ENCODE measurements at regions not wholly inside any gene's neighbourhood (a gene's known extent, or its start where the extent isn't known, plus 50 kb on each side); places are given as distances from the start of the nearest gene placed in this dataset.

GRCh38 chr2:57050007-57050406 lies 866.2 kb downstream of the CCDC85A start:
- TF ChIP-seq, protein P1, sequence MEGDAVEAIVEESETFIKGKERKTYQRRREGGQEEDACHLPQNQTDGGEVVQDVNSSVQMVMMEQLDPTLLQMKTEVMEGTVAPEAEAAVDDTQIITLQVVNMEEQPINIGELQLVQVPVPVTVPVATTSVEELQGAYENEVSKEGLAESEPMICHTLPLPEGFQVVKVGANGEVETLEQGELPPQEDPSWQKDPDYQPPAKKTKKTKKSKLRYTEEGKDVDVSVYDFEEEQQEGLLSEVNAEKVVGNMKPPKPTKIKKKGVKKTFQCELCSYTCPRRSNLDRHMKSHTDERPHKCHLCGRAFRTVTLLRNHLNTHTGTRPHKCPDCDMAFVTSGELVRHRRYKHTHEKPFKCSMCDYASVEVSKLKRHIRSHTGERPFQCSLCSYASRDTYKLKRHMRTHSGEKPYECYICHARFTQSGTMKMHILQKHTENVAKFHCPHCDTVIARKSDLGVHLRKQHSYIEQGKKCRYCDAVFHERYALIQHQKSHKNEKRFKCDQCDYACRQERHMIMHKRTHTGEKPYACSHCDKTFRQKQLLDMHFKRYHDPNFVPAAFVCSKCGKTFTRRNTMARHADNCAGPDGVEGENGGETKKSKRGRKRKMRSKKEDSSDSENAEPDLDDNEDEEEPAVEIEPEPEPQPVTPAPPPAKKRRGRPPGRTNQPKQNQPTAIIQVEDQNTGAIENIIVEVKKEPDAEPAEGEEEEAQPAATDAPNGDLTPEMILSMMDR (IDR thresholded peaks at IDR 0.05; ENCODE audit: low read depth, low read length): no peak
- TF ChIP-seq POLR2A (IDR thresholded peaks at IDR 0.05; ENCODE audit: extremely low read depth, insufficient read length): no peak
- TF ChIP-seq, protein P2, sequence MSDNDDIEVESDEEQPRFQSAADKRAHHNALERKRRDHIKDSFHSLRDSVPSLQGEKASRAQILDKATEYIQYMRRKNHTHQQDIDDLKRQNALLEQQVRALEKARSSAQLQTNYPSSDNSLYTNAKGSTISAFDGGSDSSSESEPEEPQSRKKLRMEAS (IDR thresholded peaks at IDR 0.05; ENCODE audit: low read depth, low read length): no peak

All from NB4 (cell line).